Mesenchymal stem cell (in vitro differentiated cells and primary cell): ENCODE measurements at regions not wholly inside any gene's neighbourhood (a gene's known extent, or its start where the extent isn't known, plus 50 kb on each side); places are given as distances from the start of the nearest gene placed in this dataset.

ENCODE experiments used
- DNase-seq: peaks from one replicate; pipeline ENCODE4 v3.0.0-alpha.2; 2013
- H2AFZ ChIP-seq: one replicate; pipeline ENCODE4 v1.6.1; 2013; ENCODE audit warnings: low read depth, mild to moderate bottlenecking, control low read depth, inconsistent platforms, low read length, moderate library complexity
- H2AK5ac ChIP-seq: 2 replicates; pipeline ENCODE4 v1.6.1; 2013; ENCODE audit warnings: low read length, moderate library complexity, mild to moderate bottlenecking, inconsistent platforms; ENCODE audit not compliant: severe bottlenecking
- H2BK120ac ChIP-seq: one replicate; pipeline ENCODE4 v1.6.1; 2013; ENCODE audit warnings: low read depth, mild to moderate bottlenecking, inconsistent platforms, low read length, moderate library complexity
- H2BK12ac ChIP-seq, 2 experiments: one replicate each; pipeline ENCODE4 v1.6.1; 2013; ENCODE audit warnings: inconsistent platforms in 2 of 2, low read length in 2 of 2, mild to moderate bottlenecking in 2 of 2, moderate library complexity in 2 of 2, control low read depth in 1 of 2
- H2BK15ac ChIP-seq: one replicate; pipeline ENCODE4 v1.6.1; 2013; ENCODE audit warnings: mild to moderate bottlenecking, low read depth, inconsistent platforms; ENCODE audit not compliant: poor library complexity, severe bottlenecking
- H2BK5ac ChIP-seq: 2 replicates; pipeline ENCODE4 v1.6.1; 2013; ENCODE audit warnings: low read depth, mild to moderate bottlenecking, low read length, control low read depth, inconsistent platforms; ENCODE audit not compliant: poor library complexity, severe bottlenecking
- H3K14ac ChIP-seq, 2 experiments: one replicate each; pipeline ENCODE4 v1.6.1; 2013; ENCODE audit warnings: inconsistent platforms in 2 of 2, low read length in 2 of 2, control low read depth in 1 of 2, mild to moderate bottlenecking in 1 of 2, moderate library complexity in 1 of 2
- H3K18ac ChIP-seq, 2 experiments: one replicate each; pipeline ENCODE4 v1.6.1; 2013; ENCODE audit warnings: inconsistent platforms in 2 of 2, low read length in 2 of 2, control low read depth in 1 of 2, low read depth in 1 of 2, mild to moderate bottlenecking in 1 of 2
- H3K23ac ChIP-seq, 2 experiments: one replicate each; pipeline ENCODE4 v1.6.1; 2013; ENCODE audit warnings: inconsistent platforms in 2 of 2, low read length in 2 of 2, mild to moderate bottlenecking in 2 of 2, moderate library complexity in 2 of 2, control low read depth in 1 of 2
- H3K27ac ChIP-seq: 2 replicates; pipeline ENCODE4 v1.5.1; 2013; ENCODE audit warnings: mild to moderate bottlenecking, moderate library complexity, low read length, control low read depth, inconsistent platforms; ENCODE audit not compliant: poor library complexity, severe bottlenecking
- H3K27me3 ChIP-seq, 2 experiments: 2 replicates each; pipeline versions ENCODE4 v1.6.1 to v1.7.0; 2013; ENCODE audit warnings: low read length in 2 of 2, mild to moderate bottlenecking in 2 of 2, moderate library complexity in 2 of 2, control low read depth in 1 of 2, inconsistent platforms in 1 of 2; ENCODE audit not compliant: control insufficient read depth in 1 of 2, insufficient read depth in 1 of 2
- H3K36me3 ChIP-seq, 2 experiments: 2 replicates each; pipeline versions ENCODE4 v1.6.1 to v1.7.0; 2013; ENCODE audit warnings: low read length in 2 of 2, control low read depth in 1 of 2, inconsistent platforms in 1 of 2, low read depth in 1 of 2, mild to moderate bottlenecking in 1 of 2; ENCODE audit not compliant: insufficient read depth in 2 of 2, control insufficient read depth in 1 of 2
- H3K4ac ChIP-seq, 2 experiments: one replicate each; pipeline ENCODE4 v1.6.1; 2013; ENCODE audit warnings: inconsistent platforms in 2 of 2, low read length in 2 of 2, mild to moderate bottlenecking in 2 of 2, moderate library complexity in 2 of 2, control low read depth in 1 of 2, low read depth in 1 of 2
- H3K4me1 ChIP-seq: 2 replicates; pipeline ENCODE4 v1.6.1; 2013; ENCODE audit warnings: low read depth, low read length, control low read depth; ENCODE audit not compliant: control insufficient read depth, insufficient read depth
- H3K4me2 ChIP-seq: 2 replicates; pipeline ENCODE4 v1.6.1; 2013; ENCODE audit warnings: low read length, mild to moderate bottlenecking, inconsistent platforms; ENCODE audit not compliant: poor library complexity, severe bottlenecking
- H3K4me3 ChIP-seq, 2 experiments: 2 replicates each; pipeline versions ENCODE4 v1.5.1 to v1.7.0; 2013; ENCODE audit warnings: low read length in 2 of 2, mild to moderate bottlenecking in 2 of 2, control low read depth in 1 of 2, low read depth in 1 of 2; ENCODE audit not compliant: insufficient read depth in 1 of 2
- H3K79me1 ChIP-seq: replicated peaks from 2 replicates; pipeline ENCODE4 v1.6.1; 2013; ENCODE audit warnings: mild to moderate bottlenecking, control low read depth, low read length, inconsistent platforms; ENCODE audit not compliant: poor library complexity, severe bottlenecking
- H3K9ac ChIP-seq: 2 replicates; pipeline ENCODE4 v1.7.0; 2013; ENCODE audit warnings: mild to moderate bottlenecking, low read length, moderate library complexity
- H3K9me3 ChIP-seq: 2 replicates; pipeline ENCODE4 v1.7.0; 2013; ENCODE audit warnings: mild to moderate bottlenecking, low read length; ENCODE audit not compliant: control insufficient read depth
- H4K8ac ChIP-seq: one replicate; pipeline ENCODE4 v1.6.1; 2013; ENCODE audit warnings: inconsistent platforms, mild to moderate bottlenecking, low read length, moderate library complexity
- H4K91ac ChIP-seq: one replicate; pipeline ENCODE4 v1.6.1; 2013; ENCODE audit warnings: mild to moderate bottlenecking, low read length, inconsistent platforms
- WGBS: methylation state at CpG from one replicate; pipeline ENCODE4 v1.1.7; 2013; ENCODE audit warnings: mixed read lengths; 5-methylcytosine and 5-hydroxymethylcytosine counted together

DNA sequence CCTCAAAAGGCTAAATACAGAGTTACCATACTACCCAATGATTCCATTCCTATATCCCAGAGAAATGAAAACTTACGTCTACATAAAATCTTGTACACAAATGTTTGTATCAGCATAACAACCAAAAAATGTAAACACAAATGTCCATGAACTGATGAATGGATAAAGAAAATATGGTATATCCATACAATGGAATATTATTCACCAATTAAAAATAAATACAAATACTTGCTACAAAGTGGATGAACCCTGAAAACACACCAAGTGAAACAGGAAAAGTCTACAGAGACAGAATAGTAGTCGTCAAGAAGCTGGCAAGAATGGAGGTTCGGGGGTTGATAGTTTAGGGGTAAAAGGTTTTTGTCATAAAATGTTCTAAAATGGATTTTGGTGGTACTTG, 54.0 kb upstream of the ANKRD28 start:
- no peak overlapping the region for H2BK12ac ChIP-seq
- H3K9ac ChIP-seq, result no peak overlapping the region
- H3K18ac ChIP-seq, result no peak overlapping the region
- H4K91ac ChIP-seq, result no peak overlapping the region
- peaks cover 21% of the 10 kb centered on the region for H3K79me1 ChIP-seq
- no peak overlapping the region for H3K4ac ChIP-seq
- no peak overlapping the region for H2BK15ac ChIP-seq
- H2BK120ac ChIP-seq, result no peak overlapping the region
- no peak overlapping the region for H3K4me3 ChIP-seq
- no peak overlapping the region for H3K23ac ChIP-seq
- no peak overlapping the region for H3K14ac ChIP-seq
- no peak overlapping the region for H4K8ac ChIP-seq
- no peak overlapping the region for H3K27ac ChIP-seq
- no peak overlapping the region for H3K4me2 ChIP-seq
- H2AFZ ChIP-seq, result no peak overlapping the region
- no peaks in the 10 kb centered on the region for H3K4me1 ChIP-seq
- H2BK5ac ChIP-seq, result no peak overlapping the region
- no peak overlapping the region for H2AK5ac ChIP-seq
- WGBS, result 94% methylated on average over 3 of the region's 3 CpGs
- no peak for DNase-seq
- H3K36me3 ChIP-seq, result peaks cover 0 to 9% of the 10 kb centered on the region in 2 experiments
- H3K27me3 ChIP-seq, result no peaks in the 10 kb centered on the region
- H3K9me3 ChIP-seq, result no peaks in the 10 kb centered on the region

DNA sequence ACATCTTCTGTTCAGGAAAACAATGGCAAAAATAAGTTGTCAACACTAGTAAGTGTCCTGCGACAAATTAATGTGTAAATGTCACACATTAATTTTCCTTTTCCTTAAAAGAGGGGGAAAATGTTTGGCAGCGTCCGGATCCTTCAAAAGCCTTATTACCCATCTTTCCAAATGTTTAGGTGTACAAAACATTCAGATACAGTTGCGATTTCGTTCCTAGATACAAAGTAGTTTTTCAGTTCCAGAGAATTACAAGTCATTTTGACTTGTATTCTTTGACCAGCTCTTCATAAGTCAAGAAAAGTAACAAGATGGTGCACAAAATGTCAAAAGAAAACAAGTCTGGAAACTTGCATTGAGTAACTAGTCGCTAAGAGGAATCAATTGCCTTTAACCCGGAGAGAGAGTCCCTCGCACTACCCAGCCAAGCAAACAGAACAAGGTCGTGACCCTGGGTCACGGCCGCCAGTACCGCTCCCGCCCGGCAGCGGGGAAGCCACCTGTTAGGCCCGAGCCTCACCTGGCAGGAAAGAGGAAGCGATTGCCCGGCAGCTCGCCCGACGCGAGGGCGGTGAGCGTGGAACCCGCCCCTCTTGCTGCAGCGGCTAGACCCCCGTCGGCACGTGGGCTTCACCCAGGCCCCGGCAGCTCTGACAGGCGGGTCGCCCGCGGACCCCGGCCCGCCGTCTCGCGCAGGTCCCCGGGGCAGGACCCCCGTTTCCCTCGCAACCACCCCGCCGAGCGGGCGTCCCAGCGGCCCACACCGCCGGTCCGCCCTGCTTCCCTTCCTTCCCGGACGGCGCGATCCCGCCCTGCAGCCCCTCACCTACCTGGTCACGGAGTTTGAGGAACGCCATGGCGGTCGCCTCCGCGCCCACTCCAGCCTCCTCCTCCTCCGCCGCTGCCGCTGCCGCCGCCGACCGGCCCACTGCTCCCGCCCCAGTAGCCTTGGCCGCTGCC, 61.0 kb upstream of the ANKRD28 start:
- Histone ChIP-seq H3K23ac (peak overlapping the region in 1 of 2 experiments; percentile 20), H3K4me2 (peak overlapping the region; percentile 77), H2AK5ac (no peak overlapping the region), H3K18ac (peak overlapping the region; percentile 95 to 99), H3K79me1 (peaks cover 6% of the 10 kb centered on the region), H3K9me3 (no peaks in the 10 kb centered on the region), H3K27me3 (no peaks in the 10 kb centered on the region), H2BK12ac (peak overlapping the region in 1 of 2 experiments; percentile 94), H2BK15ac (no peak overlapping the region), H2BK5ac (peak overlapping the region; percentile 25), H3K4ac (peak overlapping the region in 1 of 2 experiments; percentile 79), H2AFZ (peak overlapping the region; percentile 83), H2BK120ac (peak overlapping the region; percentile 61), H3K4me1 (no peaks in the 10 kb centered on the region), H3K27ac (no peak overlapping the region), H4K91ac (peak overlapping the region; percentile 68), H3K4me3 (peak overlapping the region; percentile 87 to 99), H3K36me3 (no peaks in the 10 kb centered on the region), H3K9ac (peak overlapping the region; percentile 83), H4K8ac (peak overlapping the region; percentile 77), H3K14ac (peak overlapping the region in 1 of 2 experiments; percentile 91)
- 3% methylated on average over 67 of the region's 70 CpGs for WGBS
- DNase-seq, result peak; percentile 4

GRCh38 chr3:15859507-15860013, 61.8 kb upstream of the ANKRD28 start:
- Histone ChIP-seq H3K23ac (no peak overlapping the region), H2BK12ac (peak overlapping the region in 1 of 2 experiments; percentile 94), H2AK5ac (no peak overlapping the region), H3K18ac (peak overlapping the region; percentile 95 to 99), H2AFZ (peak overlapping the region; percentile 83), H2BK15ac (no peak overlapping the region), H3K4me1 (no peaks in the 10 kb centered on the region), H3K27me3 (no peaks in the 10 kb centered on the region), H3K4ac (peak overlapping the region in 1 of 2 experiments; percentile 79), H3K27ac (no peak overlapping the region), H2BK5ac (no peak overlapping the region), H3K14ac (peak overlapping the region in 1 of 2 experiments; percentile 91), H4K91ac (peak overlapping the region; percentile 68), H3K4me2 (peak overlapping the region; percentile 88), H3K9ac (peak overlapping the region; percentile 83), H3K4me3 (peak overlapping the region; percentile 87 to 99), H4K8ac (peak overlapping the region; percentile 77), H3K79me1 (peaks cover 7% of the 10 kb centered on the region), H3K9me3 (peaks cover under 1% of the 10 kb centered on the region), H3K36me3 (no peaks in the 10 kb centered on the region), H2BK120ac (peak overlapping the region; percentile 61)
- DNase-seq, result peak; percentile 81
- WGBS, result 1% methylated on average over 49 of the region's 73 CpGs
